Brain microvascular endothelial cell (primary cell): ENCODE measurements at regions not wholly inside any gene's neighbourhood (a gene's known extent, or its start where the extent isn't known, plus 50 kb on each side); places are given as distances from the start of the nearest gene placed in this dataset.

Experiments
- DNase-seq: peaks from one replicate; pipeline ENCODE4 v3.0.0-alpha.2; 2020
- H3K27ac ChIP-seq: fragments of 250-450 bp; sonication (Bioruptor Pico); 2 replicates; pipeline ENCODE4 v1.5.1; 2020; ENCODE audit warnings: mild to moderate bottlenecking, moderate library complexity
- H3K27me3 ChIP-seq: fragments of 250-450 bp; sonication (Bioruptor Pico); replicated peaks from 2 replicates; pipeline ENCODE4 v1.5.1; 2020; ENCODE audit warnings: mild to moderate bottlenecking
- H3K36me3 ChIP-seq: fragments of 250-450 bp; sonication (Bioruptor Pico); replicated peaks from 2 replicates; pipeline ENCODE4 v1.5.1; 2020; ENCODE audit warnings: mild to moderate bottlenecking
- H3K4me3 ChIP-seq: 2 replicates; pipeline ENCODE4 v1.5.1; 2011; ENCODE audit warnings: low read depth, mild to moderate bottlenecking, control low read depth, low read length, moderate library complexity
- CTCF ChIP-seq: IDR thresholded peaks from 2 replicates; pipeline ENCODE4 v1.5.1; 2011; ENCODE audit warnings: low read depth, mild to moderate bottlenecking, moderate library complexity, low read length, control low read depth, inconsistent platforms; ENCODE audit errors: missing control alignments
- in situ Hi-C: cut with HindIII; loops from 2 replicates; pipeline ENCODE4 v1.10.0; 2017; ENCODE audit warnings: low sequenced_read_pairs, low pct_ligation_motif_present

- in situ Hi-C loops: no loop called here
- H3K27me3 ChIP-seq: peaks cover 1% of the 10 kb centered on the region
- H3K27ac ChIP-seq: no peak overlapping the region
- no peaks in the 10 kb centered on the region for H3K36me3 ChIP-seq
- no peak overlapping the region for H3K4me3 ChIP-seq
- DNase-seq: no peak
- no peak for TF ChIP-seq CTCF
Observed at GRCh38 chr21:38614558-38614957, 116.3 kb upstream of the ERG start.

- TF ChIP-seq CTCF: no peak
- no peak overlapping the region for H3K4me3 ChIP-seq
- DNase-seq: no peak
- H3K36me3 ChIP-seq: no peaks in the 10 kb centered on the region
- in situ Hi-C loops: no loop called here
- H3K27ac ChIP-seq: no peak overlapping the region
- peaks cover 3% of the 10 kb centered on the region for H3K27me3 ChIP-seq
Observed at GRCh38 chr21:38619480-38619879, 121.2 kb upstream of the ERG start.

- in situ Hi-C loops: no loop called here
- no peak overlapping the region for H3K27ac ChIP-seq
- DNase-seq: no peak
- H3K4me3 ChIP-seq: no peak overlapping the region
- TF ChIP-seq CTCF: no peak
- H3K36me3 ChIP-seq: no peaks in the 10 kb centered on the region
- peaks cover 3% of the 10 kb centered on the region for H3K27me3 ChIP-seq
Observed at GRCh38 chr21:38619992-38620479, 121.8 kb upstream of the ERG start.

- Histone ChIP-seq H3K27me3 (peaks cover 3% of the 10 kb centered on the region), H3K36me3 (no peaks in the 10 kb centered on the region), H3K4me3 (no peak overlapping the region), H3K27ac (no peak overlapping the region)
- TF ChIP-seq CTCF: no peak
- in situ Hi-C loops: no loop called here
- no peak for DNase-seq
Observed at GRCh38 chr21:38621132-38621531, 122.9 kb upstream of the ERG start.

- no peak overlapping the region for H3K27ac ChIP-seq
- no peaks in the 10 kb centered on the region for H3K36me3 ChIP-seq
- DNase-seq: no peak
- in situ Hi-C loops: no loop called here
- TF ChIP-seq CTCF: no peak
- H3K4me3 ChIP-seq: no peak overlapping the region
- peaks cover 3% of the 10 kb centered on the region for H3K27me3 ChIP-seq
Observed at GRCh38 chr21:38622081-38622826, 124.0 kb upstream of the ERG start.

- in situ Hi-C loops: no loop called here
- no peak for TF ChIP-seq CTCF
Observed at GRCh38 chr21:38622827-38623209, 124.5 kb upstream of the ERG start.

More at GRCh38 chr21:38622827-38623209, 124.5 kb upstream of the ERG start:
- no peak for DNase-seq
- H3K4me3 ChIP-seq: no peak overlapping the region
- H3K27me3 ChIP-seq: peaks cover 3% of the 10 kb centered on the region
- H3K27ac ChIP-seq: no peak overlapping the region
- no peaks in the 10 kb centered on the region for H3K36me3 ChIP-seq
